GM21786 (cell line): ENCODE measurements at regions not wholly inside any gene's neighbourhood (a gene's known extent, or its start where the extent isn't known, plus 50 kb on each side); places are given as distances from the start of the nearest gene placed in this dataset.
"Not testable (repeated sequence)": the region's sequence is repeated elsewhere in the genome, so short reads cannot be mapped to it uniquely, and the experiment has no call there.

Experiments used
- ATAC-seq: cut with Tn5 transposase; IDR thresholded peaks from one replicate; pipeline ENCODE4 v1.9.1; 2021; ENCODE audit not compliant: unreplicated experiment

- peak; percentile 86 for ATAC-seq
These were observed 1005.9 kb downstream of the ZPLD1 start for GRCh38 chr3:103440539-103441203.

- no peak for ATAC-seq
These were observed 1012.3 kb downstream of the ZPLD1 start for GRCh38 chr3:103446953-103447629.

DNA sequence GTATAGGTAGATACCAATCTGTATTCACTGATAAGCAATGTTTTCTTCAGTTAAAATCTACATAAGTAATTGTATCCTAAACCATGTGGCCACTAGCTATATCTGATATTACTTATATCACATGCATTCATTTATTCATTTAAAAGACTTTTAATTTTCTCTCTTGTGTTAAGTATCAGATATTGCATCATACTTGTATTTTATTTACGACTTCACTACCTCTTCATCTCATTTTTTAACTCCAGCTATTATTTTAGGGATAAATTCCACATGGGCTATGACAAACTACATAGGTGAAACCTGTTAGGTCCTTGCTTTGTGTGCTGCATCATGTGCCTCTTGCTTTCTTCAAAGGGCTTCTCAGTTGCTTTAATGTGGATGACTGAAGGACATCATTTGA, 1018.3 kb downstream of the ZPLD1 start:
- no peak for ATAC-seq

- no peak for ATAC-seq
These were observed 1025.0 kb downstream of the ZPLD1 start for GRCh38 chr3:103459815-103460214.

GRCh38 chr3:103470498-103470897, 1035.7 kb downstream of the ZPLD1 start:
- ATAC-seq = no peak

DNA sequence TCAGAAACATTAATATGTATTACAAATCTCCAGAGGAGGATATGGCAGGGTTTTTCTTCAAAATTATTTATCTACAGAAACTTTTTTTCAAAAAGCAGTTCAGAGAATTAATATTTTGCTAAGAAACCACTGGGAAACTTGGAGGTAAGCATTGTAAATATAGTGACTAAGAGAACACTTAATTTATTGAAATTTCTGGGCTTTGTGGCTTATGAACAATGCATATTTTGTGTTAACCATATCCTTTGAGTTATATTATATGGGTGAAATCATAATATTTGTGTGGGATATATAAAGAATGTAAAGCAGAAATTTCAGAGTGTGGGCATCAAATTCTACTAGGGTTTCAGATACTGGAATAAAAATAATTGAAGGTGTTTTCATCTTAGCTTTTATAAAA, 1059.2 kb downstream of the ZPLD1 start:
- ATAC-seq = no peak

GRCh38 chr3:103494512-103494911, 1059.7 kb downstream of the ZPLD1 start:
- ATAC-seq = no peak

- no peak for ATAC-seq
These were observed 1060.4 kb downstream of the ZPLD1 start for GRCh38 chr3:103495186-103495585.

DNA sequence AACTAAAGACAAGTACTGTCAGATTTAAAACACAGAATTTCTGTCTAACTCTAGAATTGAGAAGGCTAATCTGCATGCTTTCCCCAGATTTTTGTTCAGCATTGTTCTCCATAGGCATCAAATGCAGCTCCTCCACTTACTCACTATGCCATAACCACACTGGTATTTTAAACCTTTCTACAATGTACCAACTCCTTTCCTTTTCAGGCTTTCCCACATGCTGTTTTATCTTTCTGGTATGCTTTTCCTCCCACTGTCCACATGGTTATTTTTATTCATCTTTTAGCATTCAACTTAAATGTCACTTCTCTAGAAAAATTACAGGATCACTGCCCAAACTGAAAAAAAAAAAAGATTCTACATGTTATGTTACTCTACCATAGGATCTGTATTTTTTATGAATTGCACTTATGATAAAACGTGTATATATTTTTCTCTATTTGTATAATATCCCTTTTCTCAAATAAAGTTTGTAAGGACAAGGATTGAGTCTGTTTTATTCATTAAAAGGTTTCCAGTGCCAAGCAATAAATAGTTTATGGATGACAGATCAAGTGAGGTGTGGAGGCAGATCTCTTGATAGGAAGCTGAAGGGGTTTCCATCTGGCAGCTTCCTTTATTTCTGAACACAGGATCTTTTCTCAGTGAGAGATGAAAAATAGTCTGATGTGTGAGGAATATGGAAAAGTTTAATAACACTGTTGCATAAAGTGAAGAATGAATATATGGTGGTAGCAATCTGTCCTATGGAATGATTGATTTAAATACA, 1064.5 kb downstream of the ZPLD1 start:
- ATAC-seq = no peak

- ATAC-seq = no peak
These were observed 1065.2 kb downstream of the ZPLD1 start for GRCh38 chr3:103499967-103500366.

GRCh38 chr3:103510760-103511159, 1075.9 kb downstream of the ZPLD1 start:
- no peak for ATAC-seq

DNA sequence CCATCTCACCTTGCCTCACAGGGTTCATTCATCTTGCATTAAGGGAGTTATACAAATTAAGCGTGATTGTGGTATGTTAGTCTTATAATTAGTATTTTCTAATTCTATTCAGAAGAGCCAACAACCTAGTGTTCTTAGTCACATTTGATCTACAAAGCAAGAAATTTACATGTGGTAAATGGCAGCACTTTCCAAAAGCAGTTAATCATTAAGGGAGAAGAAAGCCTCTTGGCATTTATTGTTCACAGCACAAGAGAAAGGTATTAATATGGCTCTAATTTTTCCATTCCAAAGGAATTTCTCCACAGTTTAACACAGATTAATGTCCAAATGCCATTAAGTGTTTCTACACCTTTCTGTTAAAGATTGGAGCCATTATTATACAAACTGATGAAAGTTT, 1077.1 kb downstream of the ZPLD1 start:
- ATAC-seq = no peak

- ATAC-seq = no peak
These were observed 1077.8 kb downstream of the ZPLD1 start for GRCh38 chr3:103512595-103512994.

DNA sequence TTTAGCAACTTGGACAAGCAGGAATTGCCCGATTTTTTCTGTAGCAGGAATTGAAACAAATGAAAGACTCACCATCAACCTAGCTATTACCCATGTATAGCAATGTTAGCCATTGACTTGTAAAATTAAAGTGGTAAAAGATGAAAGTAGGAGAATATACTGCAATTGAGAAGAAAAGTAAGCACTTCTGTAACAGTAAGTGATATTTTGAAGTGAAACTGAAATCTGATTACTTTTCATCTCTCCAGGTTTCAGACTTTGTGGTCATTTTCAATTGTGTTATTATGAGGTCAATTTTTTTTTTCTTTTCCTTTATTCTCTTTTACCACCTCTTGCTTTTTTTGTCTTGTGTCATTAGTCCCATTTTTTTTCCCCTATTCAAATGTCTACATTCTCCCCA, 1078.2 kb downstream of the ZPLD1 start:
- ATAC-seq = no peak

DNA sequence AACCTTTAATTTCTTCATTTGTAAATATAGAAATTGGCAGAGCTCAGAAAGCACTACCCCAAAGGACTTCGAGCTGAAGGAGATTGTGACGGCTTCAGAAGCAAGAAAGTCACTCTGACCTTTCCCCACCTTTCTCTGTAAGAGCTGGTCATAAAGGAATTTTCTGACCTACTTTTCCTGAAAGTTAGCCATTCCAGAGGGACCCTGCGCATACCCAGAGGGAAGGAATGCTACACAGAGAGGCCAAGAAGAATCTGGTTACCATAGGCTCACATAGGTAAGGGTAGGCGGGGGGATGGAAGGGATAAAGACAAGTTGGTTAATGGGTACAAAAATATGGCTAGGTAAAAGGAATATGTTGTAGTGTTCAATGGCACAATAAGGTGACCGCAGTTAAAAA, 1080.3 kb downstream of the ZPLD1 start:
- ATAC-seq = no peak

DNA sequence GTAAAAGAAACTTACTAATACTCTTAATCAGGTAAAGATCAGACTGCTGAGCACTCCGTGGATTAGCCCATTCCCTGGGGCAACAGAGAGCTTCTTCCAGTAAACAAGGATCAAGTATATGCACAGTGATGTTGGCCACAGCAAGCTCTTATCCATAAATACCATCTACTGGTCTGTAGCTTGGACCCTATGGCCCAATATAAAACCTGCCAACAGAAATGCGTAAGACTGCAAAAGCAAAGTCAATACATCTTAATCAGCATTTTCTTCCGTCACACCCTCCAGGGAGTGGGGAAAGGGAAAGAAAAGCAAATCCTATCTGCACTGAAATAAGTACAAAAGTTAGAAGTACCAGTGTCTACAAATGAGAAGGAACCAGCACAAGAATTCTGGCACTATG, 1082.1 kb downstream of the ZPLD1 start:
- ATAC-seq = no peak

DNA sequence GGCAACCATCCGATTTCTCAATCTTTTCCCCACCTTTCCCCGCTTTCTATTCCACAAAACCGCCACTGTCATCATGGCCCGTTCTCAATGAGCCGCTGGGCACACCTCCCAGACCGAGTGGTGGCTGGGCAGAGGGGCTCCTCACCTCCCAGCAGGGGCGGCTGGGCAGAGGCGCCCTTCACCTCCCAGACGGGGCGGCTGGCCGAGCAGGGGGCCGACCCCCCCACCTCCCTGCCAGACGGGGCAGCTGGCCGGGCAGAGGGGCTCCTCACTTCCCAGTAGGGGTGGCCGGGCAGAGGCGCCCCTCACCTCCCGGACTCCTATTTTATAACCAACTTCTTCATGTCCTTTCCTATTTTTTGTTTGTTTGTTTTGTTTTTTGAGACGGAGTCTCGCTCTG, 1096.5 kb downstream of the ZPLD1 start:
- ATAC-seq = not testable (repeated sequence)

GRCh38 chr3:103532986-103533385, 1098.2 kb downstream of the ZPLD1 start:
- no peak for ATAC-seq

- ATAC-seq = no peak
These were observed 1119.6 kb downstream of the ZPLD1 start for GRCh38 chr3:103554451-103554850.

DNA sequence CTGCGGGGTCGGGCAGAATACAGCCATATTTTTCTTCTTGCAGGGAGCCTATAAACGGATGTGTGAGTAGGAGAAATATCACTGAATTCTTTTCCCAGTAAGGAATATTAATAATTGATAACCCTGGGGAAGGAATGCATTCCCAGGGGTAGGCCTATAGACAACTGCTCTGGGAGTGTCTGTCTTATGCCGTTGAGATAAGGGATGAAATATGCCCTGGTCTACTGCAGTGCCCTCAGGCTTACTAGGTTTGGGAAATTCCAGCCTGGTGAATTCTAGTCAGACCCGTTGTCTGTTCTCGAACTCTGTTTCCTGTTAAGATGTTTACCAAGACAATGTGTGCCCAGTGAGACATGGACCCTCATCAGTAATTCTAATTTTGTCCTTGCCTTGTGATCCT, 1129.3 kb downstream of the ZPLD1 start:
- not testable (repeated sequence) for ATAC-seq

DNA sequence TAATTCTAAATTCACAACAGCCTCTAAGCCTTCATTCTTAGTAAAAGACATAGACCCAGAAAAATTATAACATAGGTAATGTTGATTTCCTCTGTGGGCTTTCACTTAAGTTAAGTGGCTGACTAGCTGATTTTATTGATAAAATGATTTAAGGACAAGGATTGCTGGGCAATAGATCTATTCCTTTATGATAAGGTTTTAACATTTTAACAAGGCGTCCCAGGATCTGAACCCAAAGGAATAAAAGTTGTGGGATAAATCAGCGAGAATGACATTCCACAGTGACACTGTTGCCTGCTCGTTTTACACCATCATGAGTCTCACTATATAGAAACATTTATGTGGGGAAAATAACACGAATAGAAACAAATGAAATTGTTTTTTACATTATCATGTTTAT, 1151.0 kb downstream of the ZPLD1 start:
- no peak for ATAC-seq

DNA sequence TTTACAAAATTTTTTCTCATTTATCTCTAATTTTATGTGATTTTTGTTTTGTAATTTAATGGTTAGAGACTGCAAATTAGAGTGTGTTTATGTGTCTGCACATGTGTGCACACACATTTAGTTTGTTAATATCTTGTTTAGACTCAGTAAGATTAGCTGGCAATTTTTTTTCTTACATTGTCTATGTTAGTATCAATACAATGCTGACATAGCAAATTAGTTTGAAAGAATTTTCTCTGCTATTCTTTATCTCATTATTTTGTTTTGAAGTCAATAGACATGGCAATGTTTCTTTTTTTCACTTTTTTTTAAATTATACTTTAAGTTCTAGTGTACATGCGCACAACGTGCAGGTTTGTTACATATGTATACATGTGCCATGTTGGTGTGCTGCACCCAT, 1155.0 kb downstream of the ZPLD1 start:
- no peak for ATAC-seq
